CD14-positive monocyte (primary cell): ENCODE measurements at regions not wholly inside any gene's neighbourhood (a gene's known extent, or its start where the extent isn't known, plus 50 kb on each side); places are given as distances from the start of the nearest gene placed in this dataset.
"Not testable (repeated sequence)": the region's sequence is repeated elsewhere in the genome, so short reads cannot be mapped to it uniquely, and the experiment has no call there.

ENCODE experiments used
- DNase-seq, 3 donors: peaks; one replicate each; pipeline ENCODE4 v3.0.0-alpha.2; 2011 to 2022
- H2AFZ ChIP-seq: 2 replicates; pipeline ENCODE4 v1.6.0; 2012; ENCODE audit warnings: mild to moderate bottlenecking, low read depth, low read length, inconsistent platforms; ENCODE audit not compliant: insufficient read depth, poor library complexity, severe bottlenecking
- H3K27ac ChIP-seq, 2 donors: 1 replicate in 1 of 2; 2 replicates in 1 of 2; pipeline ENCODE4 v1.5.1; 2012 to 2013; ENCODE audit warnings: low read length in 2 of 2, control low read depth in 1 of 2, inconsistent platforms in 1 of 2, low read depth in 1 of 2, mild to moderate bottlenecking in 1 of 2
- H3K27me3 ChIP-seq, 2 donors: one replicate each; pipeline versions ENCODE4 v1.6.0 to v1.6.1; 2011 to 2013; ENCODE audit warnings: low read length in 2 of 2; ENCODE audit not compliant: control insufficient read depth in 2 of 2, insufficient read depth in 2 of 2
- H3K36me3 ChIP-seq, 2 donors: replicated peaks in 1 of 2; 1 replicate in 1 of 2; 2 replicates in 1 of 2; pipeline versions ENCODE4 v1.5.1 to v1.6.1; 2012 to 2013; ENCODE audit warnings: low read length in 2 of 2, control low read depth in 1 of 2, inconsistent platforms in 1 of 2, mild to moderate bottlenecking in 1 of 2; ENCODE audit not compliant: insufficient read depth in 2 of 2, control insufficient read depth in 1 of 2
- H3K4me1 ChIP-seq, 2 donors: 1 replicate in 1 of 2; 2 replicates in 1 of 2; pipeline versions ENCODE4 v1.5.1 to v1.6.1; 2012 to 2013; ENCODE audit warnings: low read length in 2 of 2, control low read depth in 1 of 2, inconsistent platforms in 1 of 2, mild to moderate bottlenecking in 1 of 2, moderate library complexity in 1 of 2; ENCODE audit not compliant: insufficient read depth in 2 of 2, control insufficient read depth in 1 of 2
- H3K4me2 ChIP-seq: replicated peaks from 2 replicates; pipeline ENCODE3; 2012; ENCODE audit warnings: low read length, moderate library complexity, mild to moderate bottlenecking; ENCODE audit not compliant: poor library complexity, severe bottlenecking; ENCODE audit errors: extremely low read depth
- H3K4me3 ChIP-seq, 3 experiments: fragments of 200-600 bp in 1 of 3; sonication (generic) in 1 of 3; replicated peaks in 1 of 3; 1 replicate in 2 of 3; 2 replicates in 1 of 3; pipeline ENCODE4 v1.5.1; 2011 to 2013; ENCODE audit warnings: low read length in 3 of 3, mild to moderate bottlenecking in 3 of 3, control low read depth in 2 of 3, low read depth in 2 of 3, inconsistent platforms in 1 of 3, moderate library complexity in 1 of 3
- H3K79me2 ChIP-seq: 2 replicates; pipeline ENCODE4 v1.6.0; 2012; ENCODE audit warnings: mild to moderate bottlenecking, control low read depth, inconsistent platforms, low read length, moderate library complexity; ENCODE audit not compliant: insufficient read depth
- H3K9ac ChIP-seq: 2 replicates; pipeline ENCODE4 v1.6.0; 2017; ENCODE audit warnings: low read length, mild to moderate bottlenecking; ENCODE audit not compliant: insufficient read depth, poor library complexity, severe bottlenecking
- H3K9me3 ChIP-seq, 2 donors: replicated peaks in 1 of 2; 1 replicate in 1 of 2; 2 replicates in 1 of 2; pipeline versions ENCODE4 v1.5.1 to v1.6.1; 2012 to 2013; ENCODE audit warnings: low read length in 2 of 2, control low read depth in 1 of 2; ENCODE audit not compliant: control insufficient read depth in 1 of 2, insufficient read depth in 1 of 2
- H4K20me1 ChIP-seq: 2 replicates; pipeline ENCODE4 v1.6.0; 2012; ENCODE audit warnings: mild to moderate bottlenecking, low read length, control low read depth, moderate library complexity; ENCODE audit not compliant: insufficient read depth
- H3K27ac Mint-ChIP-seq, 7 donors: one replicate each; pipeline ENCODE4 v1.8.0; 2020; ENCODE audit warnings: mild to moderate bottlenecking in 7 of 7, mixed read lengths in 7 of 7, moderate library complexity in 6 of 7, inconsistent platforms in 2 of 7
- H3K27me3 Mint-ChIP-seq, 3 donors: one replicate each; pipeline ENCODE4 v1.8.0; 2021 to 2022; ENCODE audit warnings: low read depth in 3 of 3, mild to moderate bottlenecking in 3 of 3, mixed read lengths in 3 of 3, moderate library complexity in 3 of 3, inconsistent platforms in 1 of 3
- H3K36me3 Mint-ChIP-seq, 2 donors: one replicate each; pipeline ENCODE4 v1.8.0; 2020; ENCODE audit warnings: mixed read lengths in 2 of 2, inconsistent platforms in 1 of 2, mild to moderate bottlenecking in 1 of 2
- H3K4me1 Mint-ChIP-seq: one replicate; pipeline ENCODE4 v1.8.0; 2020; ENCODE audit warnings: mild to moderate bottlenecking, mixed read lengths
- H3K4me3 Mint-ChIP-seq, 2 donors: one replicate each; pipeline ENCODE4 v1.8.0; 2020; ENCODE audit warnings: mild to moderate bottlenecking in 2 of 2, mixed read lengths in 2 of 2, moderate library complexity in 1 of 2
- H3K9me3 Mint-ChIP-seq, 7 donors: one replicate each; pipeline ENCODE4 v1.8.0; 2020 to 2022; ENCODE audit warnings: mixed read lengths in 7 of 7, mild to moderate bottlenecking in 6 of 7, moderate library complexity in 6 of 7, inconsistent platforms in 2 of 7
- WGBS: methylation state at CpG from one replicate; pipeline ENCODE4 v1.1.5; 2013; ENCODE audit warnings: missing lambda C conversion rate; ENCODE audit not compliant: insufficient coverage; 5-methylcytosine and 5-hydroxymethylcytosine counted together
- intact Hi-C, 2 donors: fragments of 100-400 bp; cut with micrococcal nuclease; formaldehyde crosslinking; loops; one replicate each; pipeline versions ENCODE4 v1.15.0 to v1.15.1; 2023
- TF ChIP-seq, protein P1 (sequence below): fragments of 200-600 bp; IDR thresholded peaks from one replicate; pipeline ENCODE4 v1.8.0; 2022; ENCODE audit warnings: antibody characterized with exemption, mild to moderate bottlenecking

DNA sequence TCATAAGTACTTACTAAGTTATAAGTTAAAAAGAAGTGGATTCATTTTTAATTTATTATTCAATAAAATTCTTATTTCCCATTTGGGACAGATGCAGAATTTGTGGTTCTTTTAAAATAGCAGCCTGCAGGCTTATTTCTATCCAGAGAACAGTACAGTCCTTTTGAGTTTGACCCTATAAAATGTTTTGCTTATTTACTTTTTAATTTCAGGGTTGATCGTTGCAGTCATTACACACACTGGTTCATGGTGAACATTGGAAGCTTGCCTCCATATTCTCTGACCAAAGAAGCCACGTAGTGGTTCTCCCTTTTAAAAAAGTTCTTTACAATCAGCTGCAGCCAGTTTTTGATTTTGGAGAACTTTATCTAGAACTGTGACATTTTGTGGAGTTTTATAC, 122.9 kb upstream of the PDE7B start:
- H4K20me1 ChIP-seq, result no peaks in the 10 kb centered on the region
- no peaks in the 10 kb centered on the region for H3K79me2 ChIP-seq
- no peak for DNase-seq
- intact Hi-C loops, result no loop called here
- no peaks in the 10 kb centered on the region for H3K36me3 ChIP-seq
- no peaks in the 10 kb centered on the region for H3K27me3 ChIP-seq
- Mint-ChIP-seq H3K4me1 (no peaks in the 10 kb centered on the region), H3K9me3 (peaks cover 19 to 29% (median 23%) of the 10 kb centered on the region in 7 donors), H3K36me3 (no peaks in the 10 kb centered on the region), H3K4me3 (no peak overlapping the region), H3K27me3 (peaks cover 0 to 1% (median 0%) of the 10 kb centered on the region in 3 donors), H3K27ac (no peak overlapping the region)
- no peaks in the 10 kb centered on the region for H3K4me1 ChIP-seq
- no peak overlapping the region for H2AFZ ChIP-seq
- no peak overlapping the region for H3K4me2 ChIP-seq
- no peak overlapping the region for H3K9ac ChIP-seq
- H3K27ac ChIP-seq, result no peak overlapping the region
- TF ChIP-seq, protein P1, sequence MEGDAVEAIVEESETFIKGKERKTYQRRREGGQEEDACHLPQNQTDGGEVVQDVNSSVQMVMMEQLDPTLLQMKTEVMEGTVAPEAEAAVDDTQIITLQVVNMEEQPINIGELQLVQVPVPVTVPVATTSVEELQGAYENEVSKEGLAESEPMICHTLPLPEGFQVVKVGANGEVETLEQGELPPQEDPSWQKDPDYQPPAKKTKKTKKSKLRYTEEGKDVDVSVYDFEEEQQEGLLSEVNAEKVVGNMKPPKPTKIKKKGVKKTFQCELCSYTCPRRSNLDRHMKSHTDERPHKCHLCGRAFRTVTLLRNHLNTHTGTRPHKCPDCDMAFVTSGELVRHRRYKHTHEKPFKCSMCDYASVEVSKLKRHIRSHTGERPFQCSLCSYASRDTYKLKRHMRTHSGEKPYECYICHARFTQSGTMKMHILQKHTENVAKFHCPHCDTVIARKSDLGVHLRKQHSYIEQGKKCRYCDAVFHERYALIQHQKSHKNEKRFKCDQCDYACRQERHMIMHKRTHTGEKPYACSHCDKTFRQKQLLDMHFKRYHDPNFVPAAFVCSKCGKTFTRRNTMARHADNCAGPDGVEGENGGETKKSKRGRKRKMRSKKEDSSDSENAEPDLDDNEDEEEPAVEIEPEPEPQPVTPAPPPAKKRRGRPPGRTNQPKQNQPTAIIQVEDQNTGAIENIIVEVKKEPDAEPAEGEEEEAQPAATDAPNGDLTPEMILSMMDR, result no peak
- peaks cover 8 to 14% of the 10 kb centered on the region in 2 donors for H3K9me3 ChIP-seq
- WGBS, result 100% methylated on average over 1 of the region's 2 CpGs
- H3K4me3 ChIP-seq, result no peak overlapping the region

DNA sequence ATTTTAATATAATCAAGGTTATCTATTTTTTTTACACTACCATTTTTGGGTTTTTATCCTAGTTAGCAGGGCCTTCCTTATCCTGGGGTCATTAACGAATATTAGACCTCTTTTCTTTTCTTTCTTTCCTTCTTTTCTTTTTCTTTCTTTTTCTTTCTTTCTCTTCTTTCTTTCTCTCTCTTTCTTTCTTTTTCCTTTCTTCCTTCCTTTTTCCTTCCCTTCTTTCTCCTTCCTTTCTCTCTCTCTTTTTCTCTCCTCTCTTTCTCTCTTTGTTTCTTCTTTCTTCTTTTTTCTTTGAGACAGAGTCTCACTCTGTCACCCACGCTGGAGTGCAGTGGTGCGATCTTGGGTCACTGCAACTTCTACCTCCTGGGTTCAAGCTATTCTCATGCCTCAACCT, 120.4 kb upstream of the PDE7B start:
- WGBS, result 100% methylated on average over 3 of the region's 3 CpGs
- H3K27me3 ChIP-seq, result no peaks in the 10 kb centered on the region
- TF ChIP-seq, protein P1, result no peak

DNA sequence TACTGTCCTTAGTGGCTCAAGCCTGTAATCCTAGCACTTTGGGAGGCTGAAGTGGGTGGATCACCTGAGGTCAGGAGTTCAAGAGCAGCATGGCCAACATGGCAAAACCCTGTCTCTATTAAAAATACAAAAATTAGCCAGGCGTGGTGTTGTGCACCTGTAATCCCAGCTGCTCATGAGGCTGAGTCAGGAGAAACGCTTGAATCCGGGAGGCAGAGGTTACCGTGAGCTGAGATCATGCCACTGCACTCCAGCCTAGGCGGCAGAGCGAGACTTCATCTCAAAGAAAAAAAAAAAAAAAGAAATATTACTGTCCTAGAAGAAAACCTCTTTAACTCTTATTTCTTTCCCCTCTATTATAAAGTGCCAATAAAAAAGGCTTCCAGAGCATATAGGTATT, 115.2 kb upstream of the PDE7B start:
- H3K9me3 Mint-ChIP-seq, H3K36me3 Mint-ChIP-seq, H2AFZ ChIP-seq, H3K27me3 Mint-ChIP-seq, H3K36me3 ChIP-seq, intact Hi-C loops, DNase-seq, H3K27ac ChIP-seq, H4K20me1 ChIP-seq, H3K4me1 Mint-ChIP-seq, H3K27ac Mint-ChIP-seq, H3K4me3 ChIP-seq, H3K9ac ChIP-seq, H3K4me1 ChIP-seq, H3K4me3 Mint-ChIP-seq, H3K4me2 ChIP-seq, H3K27me3 ChIP-seq, H3K9me3 ChIP-seq, H3K79me2 ChIP-seq: not testable (repeated sequence)
- WGBS, result 100% methylated on average over 3 of the region's 6 CpGs

More for the DNA sequence above, 120.4 kb upstream of the PDE7B start:
- intact Hi-C loops, result no loop called here
- Histone ChIP-seq H3K4me1 (no peaks in the 10 kb centered on the region), H3K9ac (no peak overlapping the region), H3K4me3 (no peak overlapping the region), H3K27ac (no peak overlapping the region), H2AFZ (no peak overlapping the region), H4K20me1 (no peaks in the 10 kb centered on the region), H3K36me3 (no peaks in the 10 kb centered on the region), H3K79me2 (no peaks in the 10 kb centered on the region), H3K4me2 (no peak overlapping the region), H3K9me3 (peaks cover 3 to 4% of the 10 kb centered on the region in 2 donors)
- Mint-ChIP-seq H3K27ac (no peak overlapping the region), H3K27me3 (peaks cover 0 to 1% (median 0%) of the 10 kb centered on the region in 3 donors), H3K4me1 (no peaks in the 10 kb centered on the region), H3K4me3 (no peak overlapping the region), H3K9me3 (peaks cover 8 to 14% (median 12%) of the 10 kb centered on the region in 7 donors), H3K36me3 (no peaks in the 10 kb centered on the region)
- DNase-seq, result no peak
